Calu3 (cell line): ENCODE measurements at regions not wholly inside any gene's neighbourhood (a gene's known extent, or its start where the extent isn't known, plus 50 kb on each side); places are given as distances from the start of the nearest gene placed in this dataset.

ENCODE experiments used
- BruUV-seq: library from RNA; stranded (reverse); fragments of 400-500 nt; replicated peaks from 2 replicates; lab custom pipeline; 2021; lab: Mats Ljungman, UMichigan
- CTCF ChIA-PET: fragments of 300-600 bp; sonication (Branson Sonifier 250); formaldehyde crosslinking; loops from one replicate; lab custom pipeline; 2022; ENCODE audit warnings: antibody characterized with exemption; lab: Charles Lee
- DNase-seq: peaks from one replicate; pipeline ENCODE4 v3.0.0; 2022
- H3K27ac Mint-ChIP-seq: one replicate; pipeline ENCODE4 v1.8.0; 2022; ENCODE audit warnings: mixed read lengths; ENCODE audit not compliant: unreplicated experiment
- H3K27me3 Mint-ChIP-seq: one replicate; pipeline ENCODE4 v1.8.0; 2022; ENCODE audit warnings: mixed read lengths; ENCODE audit not compliant: unreplicated experiment
- H3K36me3 Mint-ChIP-seq: one replicate; pipeline ENCODE4 v1.8.0; 2022; ENCODE audit warnings: mild to moderate bottlenecking, moderate library complexity, mixed read lengths; ENCODE audit not compliant: insufficient read depth, unreplicated experiment
- H3K4me1 Mint-ChIP-seq: one replicate; pipeline ENCODE4 v1.8.0; 2022; ENCODE audit warnings: mild to moderate bottlenecking, low read depth, mixed read lengths; ENCODE audit not compliant: unreplicated experiment
- H3K4me3 Mint-ChIP-seq: one replicate; pipeline ENCODE4 v1.8.0; 2022; ENCODE audit warnings: mild to moderate bottlenecking, low read depth, moderate library complexity, mixed read lengths; ENCODE audit not compliant: unreplicated experiment
- H3K9me3 Mint-ChIP-seq: one replicate; pipeline ENCODE4 v1.8.0; 2022; ENCODE audit warnings: low read depth, mixed read lengths; ENCODE audit not compliant: unreplicated experiment
- CTCF ChIP-seq: fragments of 200-600 bp; IDR thresholded peaks from one replicate; pipeline ENCODE4 v1.8.0; 2022; ENCODE audit warnings: antibody characterized with exemption; ENCODE audit not compliant: unreplicated experiment
- intact Hi-C: fragments of 100-400 bp; cut with micrococcal nuclease; formaldehyde crosslinking; loops from one replicate; pipeline ENCODE4 v1.10.0; 2022; ENCODE audit not compliant: unreplicated experiment

- intact Hi-C loops = no loop called here
- Mint-ChIP-seq H3K36me3 (no peaks in the 10 kb centered on the region), H3K27me3 (no peaks in the 10 kb centered on the region), H3K4me1 (peaks cover 10% of the 10 kb centered on the region), H3K9me3 (peaks cover under 1% of the 10 kb centered on the region), H3K4me3 (no peak overlapping the region), H3K27ac (no peak overlapping the region)
- TF ChIP-seq CTCF = no peak
- no TSS peak for BruUV-seq
- no peak for DNase-seq
- CTCF ChIA-PET = no interaction called here
Observed at GRCh38 chr3:105956306-105956705, 87.5 kb upstream of the CBLB start.

GRCh38 chr3:105957722-105958121 is 88.9 kb upstream of the CBLB start:
- Mint-ChIP-seq H3K27me3 (no peaks in the 10 kb centered on the region), H3K36me3 (no peaks in the 10 kb centered on the region), H3K4me1 (peaks cover 21% of the 10 kb centered on the region), H3K27ac (no peak overlapping the region), H3K9me3 (peaks cover 5% of the 10 kb centered on the region), H3K4me3 (no peak overlapping the region)
- DNase-seq = no peak
- CTCF ChIA-PET = interaction anchor here (0.6 kb wide), 1 partner anchor 111 kb away, joined by 3 read pairs; no protein-coding TSS in a partner anchor
- intact Hi-C loops = no loop called here
- TF ChIP-seq CTCF = no peak
- BruUV-seq = no TSS peak

- Mint-ChIP-seq H3K36me3 (no peaks in the 10 kb centered on the region), H3K4me1 (peaks cover 28% of the 10 kb centered on the region), H3K27me3 (no peaks in the 10 kb centered on the region), H3K4me3 (no peak overlapping the region), H3K9me3 (peaks cover 5% of the 10 kb centered on the region), H3K27ac (no peak overlapping the region)
- CTCF ChIA-PET = interaction anchor here (0.6 kb wide), 1 partner anchor 111 kb away, joined by 3 read pairs; no protein-coding TSS in a partner anchor
- intact Hi-C loops = no loop called here
- no TSS peak for BruUV-seq
- no peak for DNase-seq
- no peak for TF ChIP-seq CTCF
Observed at GRCh38 chr3:105958237-105959000, 89.6 kb upstream of the CBLB start.

GRCh38 chr3:105959851-105960250 is 91.0 kb upstream of the CBLB start:
- no peaks in the 10 kb centered on the region for H3K36me3 Mint-ChIP-seq
- no peak overlapping the region for H3K4me3 Mint-ChIP-seq
- peaks cover 25% of the 10 kb centered on the region for H3K4me1 Mint-ChIP-seq
- CTCF ChIA-PET = no interaction called here
- no peak overlapping the region for H3K27ac Mint-ChIP-seq
- no TSS peak for BruUV-seq
- H3K9me3 Mint-ChIP-seq = peaks cover 5% of the 10 kb centered on the region
- H3K27me3 Mint-ChIP-seq = no peaks in the 10 kb centered on the region
- no peak for DNase-seq
- intact Hi-C loops = no loop called here
- no peak for TF ChIP-seq CTCF
